MM.1S (cell line): ENCODE measurements at regions not wholly inside any gene's neighbourhood (a gene's known extent, or its start where the extent isn't known, plus 50 kb on each side); places are given as distances from the start of the nearest gene placed in this dataset.

Experiments used
- CTCF ChIP-seq: fragments of 300-600 bp; sonication (generic); IDR thresholded peaks from 2 replicates; pipeline ENCODE4 v1.5.1; 2016; ENCODE audit warnings: antibody characterized with exemption, low read length, mixed read lengths
- EZH2 ChIP-seq: fragments of 300-600 bp; sonication (generic); optimal IDR thresholded peaks from 2 replicates; pipeline ENCODE3; 2017; ENCODE audit warnings: low read depth, mild to moderate bottlenecking, antibody characterized with exemption, low read length, mixed read lengths

GRCh38 chr9:118163751-118164150, 459.5 kb downstream of the TLR4 start:
- TF ChIP-seq EZH2 (no peak), CTCF (no peak)
